Vagina (tissue), 2 donors: ENCODE measurements at regions not wholly inside any gene's neighbourhood (a gene's known extent, or its start where the extent isn't known, plus 50 kb on each side); places are given as distances from the start of the nearest gene placed in this dataset.

ENCODE experiments used
- POLR2A ChIP-seq, 2 donors: fragments of 450-650 bp; IDR thresholded peaks; one replicate each; pipeline ENCODE4 v1.6.1; 2017; ENCODE audit warnings: antibody characterized with exemption in 2 of 2, mild to moderate bottlenecking in 2 of 2, moderate library complexity in 2 of 2
- POLR2AphosphoS5 ChIP-seq, 2 donors: sonication (generic); formaldehyde crosslinking; IDR thresholded peaks; one replicate each; pipeline ENCODE4 v1.9.0; 2017; ENCODE audit warnings: antibody characterized with exemption in 2 of 2, mild to moderate bottlenecking in 2 of 2, low read depth in 1 of 2; ENCODE audit not compliant: insufficient read depth in 1 of 2
- TF ChIP-seq, protein P1 (sequence below), 3 experiments: fragments of 450-650 bp in 2 of 3; fragments of 200-600 bp in 1 of 3; sonication (generic) in 1 of 3; IDR thresholded peaks; one replicate each; pipeline ENCODE4 v1.5.1; 2017 to 2019; ENCODE audit warnings: antibody characterized with exemption in 3 of 3, mild to moderate bottlenecking in 2 of 3, moderate library complexity in 2 of 3

- TF ChIP-seq, protein P1, sequence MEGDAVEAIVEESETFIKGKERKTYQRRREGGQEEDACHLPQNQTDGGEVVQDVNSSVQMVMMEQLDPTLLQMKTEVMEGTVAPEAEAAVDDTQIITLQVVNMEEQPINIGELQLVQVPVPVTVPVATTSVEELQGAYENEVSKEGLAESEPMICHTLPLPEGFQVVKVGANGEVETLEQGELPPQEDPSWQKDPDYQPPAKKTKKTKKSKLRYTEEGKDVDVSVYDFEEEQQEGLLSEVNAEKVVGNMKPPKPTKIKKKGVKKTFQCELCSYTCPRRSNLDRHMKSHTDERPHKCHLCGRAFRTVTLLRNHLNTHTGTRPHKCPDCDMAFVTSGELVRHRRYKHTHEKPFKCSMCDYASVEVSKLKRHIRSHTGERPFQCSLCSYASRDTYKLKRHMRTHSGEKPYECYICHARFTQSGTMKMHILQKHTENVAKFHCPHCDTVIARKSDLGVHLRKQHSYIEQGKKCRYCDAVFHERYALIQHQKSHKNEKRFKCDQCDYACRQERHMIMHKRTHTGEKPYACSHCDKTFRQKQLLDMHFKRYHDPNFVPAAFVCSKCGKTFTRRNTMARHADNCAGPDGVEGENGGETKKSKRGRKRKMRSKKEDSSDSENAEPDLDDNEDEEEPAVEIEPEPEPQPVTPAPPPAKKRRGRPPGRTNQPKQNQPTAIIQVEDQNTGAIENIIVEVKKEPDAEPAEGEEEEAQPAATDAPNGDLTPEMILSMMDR (IDR thresholded peaks at IDR 0.05): no peak
- TF ChIP-seq POLR2A (IDR thresholded peaks at IDR 0.05): no peak
- TF ChIP-seq POLR2AphosphoS5 (IDR thresholded peaks at IDR 0.05; ENCODE audit: insufficient read depth in 1 of 2, low read depth in 1 of 2): no peak
Measured at GRCh38 chr2:203809991-203810510, 57.5 kb upstream of the CTLA4 start.
